ENCODE measurements at regions not wholly inside any gene's neighbourhood (a gene's known extent, or its start where the extent isn't known, plus 50 kb on each side); places are given as distances from the start of the nearest gene placed in this dataset.

GRCh38 chr1:221992427-221992826, 250.5 kb upstream of the DUSP10 start:
- no peak for TF ChIP-seq POLR2A (IDR thresholded peaks at IDR 0.05)
- TF ChIP-seq CTCF (IDR thresholded peaks at IDR 0.05 in 4 of 5, conservative IDR thresholded peaks at IDR 0.05 in 1 of 5), result no peak
